ENCODE measurements at regions not wholly inside any gene's neighbourhood (a gene's known extent, or its start where the extent isn't known, plus 50 kb on each side); places are given as distances from the start of the nearest gene placed in this dataset.

DNA sequence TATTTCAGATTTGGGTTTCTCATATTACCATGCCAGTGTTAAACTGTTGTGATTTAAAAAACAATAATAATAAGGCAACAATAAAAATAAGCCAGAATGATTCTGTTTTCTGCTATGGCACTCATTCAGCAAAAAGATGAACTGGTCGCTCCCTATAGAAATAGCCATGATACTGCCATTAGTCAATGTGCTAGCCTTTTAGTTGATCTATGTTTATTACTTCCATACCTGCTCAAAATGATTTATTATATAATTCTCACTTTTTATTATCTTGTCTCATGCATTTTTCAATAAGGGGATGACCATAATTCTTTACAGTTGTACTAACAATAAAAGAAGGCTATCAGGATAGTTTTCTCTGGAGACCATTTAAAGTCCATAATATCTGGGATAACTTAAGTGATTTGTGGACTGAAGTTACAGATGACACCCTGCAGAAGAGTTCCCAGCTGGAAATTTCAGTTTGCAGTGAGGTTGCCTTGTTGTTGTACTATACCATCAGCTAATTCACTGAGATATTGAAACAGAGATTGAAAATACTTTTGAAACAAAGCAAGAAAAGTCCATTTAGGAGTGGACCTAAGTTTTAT, 334.3 kb downstream of the GABRB2 start:
- no peak for TF ChIP-seq YY1 (IDR thresholded peaks at IDR 0.05; ENCODE audit: low read depth)
- TF ChIP-seq FOXM1 (IDR thresholded peaks at IDR 0.05; ENCODE audit: borderline replicate concordance, low read depth) = no peak
- no peak for TF ChIP-seq TCF12 (IDR thresholded peaks at IDR 0.05; ENCODE audit: low read depth)
- TF ChIP-seq EP300 (IDR thresholded peaks at IDR 0.05; ENCODE audit: borderline replicate concordance) = no peak
- no peak for TF ChIP-seq CEBPB (IDR thresholded peaks at IDR 0.05)
- no peak for TF ChIP-seq TAF1 (IDR thresholded peaks at IDR 0.05; ENCODE audit: low read depth)
- no peak for TF ChIP-seq MAX (IDR thresholded peaks at IDR 0.05)
- TF ChIP-seq, protein P1, sequence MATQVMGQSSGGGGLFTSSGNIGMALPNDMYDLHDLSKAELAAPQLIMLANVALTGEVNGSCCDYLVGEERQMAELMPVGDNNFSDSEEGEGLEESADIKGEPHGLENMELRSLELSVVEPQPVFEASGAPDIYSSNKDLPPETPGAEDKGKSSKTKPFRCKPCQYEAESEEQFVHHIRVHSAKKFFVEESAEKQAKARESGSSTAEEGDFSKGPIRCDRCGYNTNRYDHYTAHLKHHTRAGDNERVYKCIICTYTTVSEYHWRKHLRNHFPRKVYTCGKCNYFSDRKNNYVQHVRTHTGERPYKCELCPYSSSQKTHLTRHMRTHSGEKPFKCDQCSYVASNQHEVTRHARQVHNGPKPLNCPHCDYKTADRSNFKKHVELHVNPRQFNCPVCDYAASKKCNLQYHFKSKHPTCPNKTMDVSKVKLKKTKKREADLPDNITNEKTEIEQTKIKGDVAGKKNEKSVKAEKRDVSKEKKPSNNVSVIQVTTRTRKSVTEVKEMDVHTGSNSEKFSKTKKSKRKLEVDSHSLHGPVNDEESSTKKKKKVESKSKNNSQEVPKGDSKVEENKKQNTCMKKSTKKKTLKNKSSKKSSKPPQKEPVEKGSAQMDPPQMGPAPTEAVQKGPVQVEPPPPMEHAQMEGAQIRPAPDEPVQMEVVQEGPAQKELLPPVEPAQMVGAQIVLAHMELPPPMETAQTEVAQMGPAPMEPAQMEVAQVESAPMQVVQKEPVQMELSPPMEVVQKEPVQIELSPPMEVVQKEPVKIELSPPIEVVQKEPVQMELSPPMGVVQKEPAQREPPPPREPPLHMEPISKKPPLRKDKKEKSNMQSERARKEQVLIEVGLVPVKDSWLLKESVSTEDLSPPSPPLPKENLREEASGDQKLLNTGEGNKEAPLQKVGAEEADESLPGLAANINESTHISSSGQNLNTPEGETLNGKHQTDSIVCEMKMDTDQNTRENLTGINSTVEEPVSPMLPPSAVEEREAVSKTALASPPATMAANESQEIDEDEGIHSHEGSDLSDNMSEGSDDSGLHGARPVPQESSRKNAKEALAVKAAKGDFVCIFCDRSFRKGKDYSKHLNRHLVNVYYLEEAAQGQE (IDR thresholded peaks at IDR 0.05; ENCODE audit: low read depth) = no peak
- no peak for TF ChIP-seq RAD21 (IDR thresholded peaks at IDR 0.05; ENCODE audit: low read depth)
- no peak for TF ChIP-seq NFIC (IDR thresholded peaks at IDR 0.05)
- no peak for TF ChIP-seq CREB1 (IDR thresholded peaks at IDR 0.05; ENCODE audit: low read depth)
- TF ChIP-seq USF1 (IDR thresholded peaks at IDR 0.05) = no peak
- no peak for TF ChIP-seq ZBTB7A (IDR thresholded peaks at IDR 0.05; ENCODE audit: low read depth)
- no peak for TF ChIP-seq TEAD4 (IDR thresholded peaks at IDR 0.05)

DNA sequence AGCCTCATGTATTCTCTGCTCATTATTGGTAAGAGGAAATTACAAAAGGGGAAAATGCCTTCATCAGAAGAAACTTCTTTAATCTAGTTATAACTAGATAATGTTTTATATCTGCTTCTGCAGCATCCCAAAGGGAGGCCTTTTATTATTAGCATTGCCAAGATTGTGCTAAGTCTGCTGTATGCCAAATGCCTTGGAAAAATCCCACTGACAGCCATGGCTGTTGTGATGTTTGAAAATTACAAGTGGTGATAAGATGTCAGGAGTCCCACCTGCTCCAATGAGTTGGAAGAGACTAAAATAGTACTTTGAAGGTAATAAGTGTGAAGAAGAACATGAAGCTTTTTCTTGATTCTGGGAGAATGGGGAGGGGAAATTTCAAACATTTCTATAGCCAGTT, 345.0 kb downstream of the GABRB2 start:
- no peak for TF ChIP-seq TAF1 (IDR thresholded peaks at IDR 0.05; ENCODE audit: low read depth)
- no peak for TF ChIP-seq EP300 (IDR thresholded peaks at IDR 0.05; ENCODE audit: borderline replicate concordance)
- no peak for TF ChIP-seq EGR1 (IDR thresholded peaks at IDR 0.05)
- no peak for TF ChIP-seq ZBTB7A (IDR thresholded peaks at IDR 0.05; ENCODE audit: low read depth)
- no peak for TF ChIP-seq RAD21 (IDR thresholded peaks at IDR 0.05; ENCODE audit: low read depth)
- TF ChIP-seq TEAD4 (IDR thresholded peaks at IDR 0.05) = no peak
- TF ChIP-seq FOXM1 (IDR thresholded peaks at IDR 0.05; ENCODE audit: borderline replicate concordance, low read depth) = no peak
- no peak for TF ChIP-seq CREB1 (IDR thresholded peaks at IDR 0.05; ENCODE audit: low read depth)
- TF ChIP-seq NFIC (IDR thresholded peaks at IDR 0.05) = no peak
- TF ChIP-seq, protein P1 (IDR thresholded peaks at IDR 0.05; ENCODE audit: low read depth) = no peak
- no peak for TF ChIP-seq USF1 (IDR thresholded peaks at IDR 0.05)
- no peak for TF ChIP-seq YY1 (IDR thresholded peaks at IDR 0.05; ENCODE audit: low read depth)
- TF ChIP-seq TCF12 (IDR thresholded peaks at IDR 0.05; ENCODE audit: low read depth) = no peak
- no peak for TF ChIP-seq MAX (IDR thresholded peaks at IDR 0.05)
- no peak for TF ChIP-seq CEBPB (IDR thresholded peaks at IDR 0.05)

DNA sequence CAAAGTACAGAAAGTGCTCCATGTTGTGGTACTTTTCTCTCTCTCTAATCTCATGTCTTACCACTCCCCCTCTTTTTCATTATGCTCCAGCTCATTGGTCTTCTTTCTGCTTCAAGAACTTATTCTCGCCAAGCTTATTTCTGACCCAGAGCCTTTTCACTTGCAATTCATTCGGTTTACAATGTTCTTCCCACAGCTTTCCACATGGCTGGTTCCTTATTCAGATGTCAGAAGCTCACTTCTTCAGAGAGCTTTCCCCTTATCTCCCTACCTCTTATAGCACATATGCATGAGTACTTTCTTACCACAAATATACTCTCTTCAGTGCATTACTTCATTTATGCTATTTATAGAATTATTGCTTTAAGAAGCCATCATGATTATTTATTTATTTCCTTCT, 338.8 kb upstream of the ATP10B start:
- TF ChIP-seq MAX (IDR thresholded peaks at IDR 0.05) = no peak
- no peak for TF ChIP-seq EP300 (IDR thresholded peaks at IDR 0.05; ENCODE audit: borderline replicate concordance)
- no peak for TF ChIP-seq USF1 (IDR thresholded peaks at IDR 0.05)
- no peak for TF ChIP-seq FOXM1 (IDR thresholded peaks at IDR 0.05; ENCODE audit: borderline replicate concordance, low read depth)
- TF ChIP-seq NFIC (IDR thresholded peaks at IDR 0.05) = no peak
- TF ChIP-seq, protein P1 (IDR thresholded peaks at IDR 0.05; ENCODE audit: low read depth) = no peak
- TF ChIP-seq TAF1 (IDR thresholded peaks at IDR 0.05; ENCODE audit: low read depth) = no peak
- no peak for TF ChIP-seq CEBPB (IDR thresholded peaks at IDR 0.05)
- TF ChIP-seq YY1 (IDR thresholded peaks at IDR 0.05; ENCODE audit: low read depth) = no peak
- TF ChIP-seq TEAD4 (IDR thresholded peaks at IDR 0.05) = no peak
- TF ChIP-seq EGR1 (IDR thresholded peaks at IDR 0.05) = no peak
- TF ChIP-seq RAD21 (IDR thresholded peaks at IDR 0.05; ENCODE audit: low read depth) = no peak
- no peak for TF ChIP-seq CREB1 (IDR thresholded peaks at IDR 0.05; ENCODE audit: low read depth)
- TF ChIP-seq TCF12 (IDR thresholded peaks at IDR 0.05; ENCODE audit: low read depth) = no peak
- TF ChIP-seq ZBTB7A (IDR thresholded peaks at IDR 0.05; ENCODE audit: low read depth) = no peak
